PC-9 (cell line): ENCODE measurements at regions not wholly inside any gene's neighbourhood (a gene's known extent, or its start where the extent isn't known, plus 50 kb on each side); places are given as distances from the start of the nearest gene placed in this dataset.

Experiments used
- EZH2 ChIP-seq: fragments of 200-600 bp; sonication (generic); IDR thresholded peaks from 2 replicates; pipeline ENCODE4 v1.8.0; 2017; ENCODE audit warnings: antibody characterized with exemption, low read depth
- TF ChIP-seq, protein P1 (sequence below): fragments of 200-600 bp; sonication (generic); conservative IDR thresholded peaks from 2 replicates; pipeline ENCODE4 v1.6.1; 2017; ENCODE audit warnings: mixed run types, antibody characterized with exemption, mild to moderate bottlenecking, moderate library complexity

DNA sequence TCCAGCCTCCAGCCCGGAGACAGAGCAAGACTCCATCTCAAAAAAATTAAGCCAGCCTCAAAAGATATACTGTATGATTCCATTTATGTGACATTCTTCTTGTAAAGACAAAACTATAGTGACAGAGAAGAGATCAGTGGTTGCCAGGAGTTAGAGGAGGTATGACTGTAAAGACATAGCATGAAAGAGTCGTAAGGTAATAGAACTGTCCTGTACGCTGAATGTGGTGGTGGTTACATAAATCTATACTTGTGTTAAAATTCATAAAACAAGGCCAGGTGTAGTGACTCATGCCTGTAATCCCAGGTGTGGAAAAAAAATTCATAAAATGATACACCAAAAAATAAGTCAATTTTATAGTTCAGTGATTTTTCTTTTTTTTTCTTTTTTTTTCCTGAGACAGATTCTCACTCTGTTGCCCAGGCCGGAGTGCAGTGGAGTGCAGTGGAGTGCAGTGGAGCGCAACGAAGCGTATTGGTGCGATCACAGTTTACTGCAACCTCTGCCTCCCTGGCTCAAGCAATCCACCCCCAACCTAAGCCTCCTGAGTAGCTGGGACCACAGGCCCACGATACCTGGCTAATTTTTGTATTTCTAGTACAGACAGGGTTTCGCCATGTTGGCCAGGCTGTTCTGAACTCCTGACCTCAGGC is 84.9 kb upstream of the CXADR start:
- TF ChIP-seq, protein P1, sequence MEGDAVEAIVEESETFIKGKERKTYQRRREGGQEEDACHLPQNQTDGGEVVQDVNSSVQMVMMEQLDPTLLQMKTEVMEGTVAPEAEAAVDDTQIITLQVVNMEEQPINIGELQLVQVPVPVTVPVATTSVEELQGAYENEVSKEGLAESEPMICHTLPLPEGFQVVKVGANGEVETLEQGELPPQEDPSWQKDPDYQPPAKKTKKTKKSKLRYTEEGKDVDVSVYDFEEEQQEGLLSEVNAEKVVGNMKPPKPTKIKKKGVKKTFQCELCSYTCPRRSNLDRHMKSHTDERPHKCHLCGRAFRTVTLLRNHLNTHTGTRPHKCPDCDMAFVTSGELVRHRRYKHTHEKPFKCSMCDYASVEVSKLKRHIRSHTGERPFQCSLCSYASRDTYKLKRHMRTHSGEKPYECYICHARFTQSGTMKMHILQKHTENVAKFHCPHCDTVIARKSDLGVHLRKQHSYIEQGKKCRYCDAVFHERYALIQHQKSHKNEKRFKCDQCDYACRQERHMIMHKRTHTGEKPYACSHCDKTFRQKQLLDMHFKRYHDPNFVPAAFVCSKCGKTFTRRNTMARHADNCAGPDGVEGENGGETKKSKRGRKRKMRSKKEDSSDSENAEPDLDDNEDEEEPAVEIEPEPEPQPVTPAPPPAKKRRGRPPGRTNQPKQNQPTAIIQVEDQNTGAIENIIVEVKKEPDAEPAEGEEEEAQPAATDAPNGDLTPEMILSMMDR = no peak
- no peak for TF ChIP-seq EZH2
